ENCODE measurements at regions not wholly inside any gene's neighbourhood (a gene's known extent, or its start where the extent isn't known, plus 50 kb on each side); places are given as distances from the start of the nearest gene placed in this dataset.
"Not testable (repeated sequence)": the region's sequence is repeated elsewhere in the genome, so short reads cannot be mapped to it uniquely, and the experiment has no call there.

DNA sequence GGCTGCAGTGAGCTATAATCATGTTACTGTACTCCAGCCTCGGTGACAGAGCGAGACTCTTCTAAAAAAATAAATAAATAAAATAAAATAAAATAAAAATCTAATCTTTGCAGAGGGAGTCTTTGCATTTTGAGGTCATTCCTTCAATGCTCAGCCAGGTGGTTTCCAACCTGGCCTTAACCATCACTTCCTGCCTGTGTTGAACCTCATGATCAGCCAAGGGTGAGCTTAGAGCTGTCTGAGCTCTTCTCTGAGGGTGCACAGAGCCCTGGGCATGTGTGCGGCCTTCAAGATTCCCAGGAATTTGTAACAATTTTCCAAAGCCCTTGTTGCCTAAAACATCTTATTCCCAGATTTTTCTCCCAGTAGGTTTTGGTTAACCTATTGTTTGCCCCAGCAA is 94.3 kb downstream of the KCNJ12 start:
- H3K36me3 ChIP-seq (ENCODE audit: insufficient read depth, low read length); H3K4me3 ChIP-seq; H3K9me3 ChIP-seq (ENCODE audit: low read depth, low read length); H3K9ac ChIP-seq (ENCODE audit: insufficient read length); H3K27ac ChIP-seq; DNase-seq (ENCODE audit: low read depth, low spot score): not testable (repeated sequence)

GRCh38 chr17:21470861-21471260 is 94.7 kb downstream of the KCNJ12 start:
- no peak overlapping the region for H3K27ac ChIP-seq
- H3K36me3 ChIP-seq (ENCODE audit: insufficient read depth, low read length): no peaks in the 10 kb centered on the region
- no peaks in the 10 kb centered on the region for H3K9me3 ChIP-seq (ENCODE audit: low read depth, low read length)
- no peak for TF ChIP-seq FOXP2 (optimal IDR thresholded peaks at IDR 0.05; ENCODE audit: control extremely low read depth, extremely low read length, insufficient read depth)
- TF ChIP-seq EZH2 (IDR thresholded peaks at IDR 0.05): no peak
- TF ChIP-seq POLR2AphosphoS5 (IDR thresholded peaks at IDR 0.05; ENCODE audit: borderline replicate concordance, low read depth, low read length): no peak
- H3K9ac ChIP-seq (ENCODE audit: insufficient read length): no peak overlapping the region
- no peak overlapping the region for H3K4me3 ChIP-seq
- DNase-seq (ENCODE audit: low read depth, low spot score): no peak

DNA sequence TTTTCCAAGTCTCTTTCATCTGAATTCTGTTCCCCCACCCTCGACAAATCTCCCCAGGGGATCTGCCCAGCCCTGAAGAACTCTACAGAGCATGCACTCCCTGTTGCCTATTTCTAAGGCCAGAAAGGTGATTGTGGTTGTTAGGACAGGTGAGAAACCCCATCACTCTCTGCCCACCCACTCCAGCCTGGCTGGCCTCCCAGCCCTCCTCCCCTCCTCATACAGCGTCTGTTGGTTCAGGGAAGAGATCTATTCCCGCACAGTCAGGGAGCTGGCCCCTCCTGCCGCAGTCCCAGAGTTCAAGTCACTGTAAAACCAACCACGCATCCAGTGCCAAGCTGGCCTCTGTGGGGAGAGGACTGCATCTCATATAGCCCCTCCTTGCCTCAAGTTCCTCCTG is 98.7 kb downstream of the KCNJ12 start:
- TF ChIP-seq FOXP2 (optimal IDR thresholded peaks at IDR 0.05; ENCODE audit: control extremely low read depth, extremely low read length, insufficient read depth) (no peak), EZH2 (IDR thresholded peaks at IDR 0.05) (no peak), POLR2AphosphoS5 (IDR thresholded peaks at IDR 0.05; ENCODE audit: borderline replicate concordance, low read depth, low read length) (no peak)
- H3K36me3 ChIP-seq (ENCODE audit: insufficient read depth, low read length): no peaks in the 10 kb centered on the region
- no peak overlapping the region for H3K4me3 ChIP-seq
- H3K9ac ChIP-seq (ENCODE audit: insufficient read length): no peak overlapping the region
- no peak overlapping the region for H3K27ac ChIP-seq
- DNase-seq (ENCODE audit: low read depth, low spot score): no peak
- H3K9me3 ChIP-seq (ENCODE audit: low read depth, low read length): no peaks in the 10 kb centered on the region

- TF ChIP-seq POLR2AphosphoS5 (IDR thresholded peaks at IDR 0.05; ENCODE audit: borderline replicate concordance, low read depth, low read length): no peak
- no peaks in the 10 kb centered on the region for H3K36me3 ChIP-seq (ENCODE audit: insufficient read depth, low read length)
Observed at GRCh38 chr17:21475571-21475970, 99.4 kb downstream of the KCNJ12 start.

DNA sequence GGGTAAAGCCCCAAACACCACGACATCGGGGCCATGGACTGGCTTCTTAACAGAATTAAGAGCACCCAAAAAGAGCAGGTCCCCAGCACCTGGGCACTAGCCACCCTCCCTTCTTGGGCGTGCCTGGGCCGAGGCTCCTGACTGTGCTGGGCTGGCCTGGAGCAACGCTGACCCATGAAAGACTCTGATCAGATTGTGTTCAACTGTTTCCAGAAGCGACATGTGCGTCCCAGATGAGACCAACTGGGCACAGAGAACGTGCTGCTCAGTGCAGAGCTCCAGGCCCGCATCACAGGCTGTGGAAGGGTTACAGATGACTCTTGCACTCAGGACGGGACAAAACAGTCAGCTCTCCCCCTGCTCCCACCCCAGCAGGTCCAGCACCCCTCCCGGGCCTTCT is 100.7 kb downstream of the KCNJ12 start:
- TF ChIP-seq EZH2 (IDR thresholded peaks at IDR 0.05) (no peak), FOXP2 (optimal IDR thresholded peaks at IDR 0.05; ENCODE audit: control extremely low read depth, extremely low read length, insufficient read depth) (no peak), POLR2AphosphoS5 (IDR thresholded peaks at IDR 0.05; ENCODE audit: borderline replicate concordance, low read depth, low read length) (no peak)
- H3K9ac ChIP-seq (ENCODE audit: insufficient read length): no peak overlapping the region
- H3K9me3 ChIP-seq (ENCODE audit: low read depth, low read length): no peaks in the 10 kb centered on the region
- H3K36me3 ChIP-seq (ENCODE audit: insufficient read depth, low read length): no peaks in the 10 kb centered on the region
- DNase-seq (ENCODE audit: low read depth, low spot score): no peak
- no peak overlapping the region for H3K27ac ChIP-seq
- no peak overlapping the region for H3K4me3 ChIP-seq

More at GRCh38 chr17:21475571-21475970, 99.4 kb downstream of the KCNJ12 start:
- Histone ChIP-seq H3K4me3 (no peak overlapping the region), H3K27ac (no peak overlapping the region), H3K9ac (ENCODE audit: insufficient read length) (no peak overlapping the region), H3K9me3 (ENCODE audit: low read depth, low read length) (no peaks in the 10 kb centered on the region)
- no peak for DNase-seq (ENCODE audit: low read depth, low spot score)

- Histone ChIP-seq H3K4me3 (no peak overlapping the region), H3K9me3 (ENCODE audit: low read depth, low read length) (no peaks in the 10 kb centered on the region), H3K27ac (no peak overlapping the region), H3K36me3 (ENCODE audit: insufficient read depth, low read length) (no peaks in the 10 kb centered on the region), H3K9ac (ENCODE audit: insufficient read length) (no peak overlapping the region)
- no peak for TF ChIP-seq FOXP2 (optimal IDR thresholded peaks at IDR 0.05; ENCODE audit: control extremely low read depth, extremely low read length, insufficient read depth)
- TF ChIP-seq POLR2AphosphoS5 (IDR thresholded peaks at IDR 0.05; ENCODE audit: borderline replicate concordance, low read depth, low read length): no peak
- no peak for TF ChIP-seq EZH2 (IDR thresholded peaks at IDR 0.05)
- DNase-seq (ENCODE audit: low read depth, low spot score): no peak
Observed at GRCh38 chr17:21482189-21482865, 106.2 kb downstream of the KCNJ12 start.

- not testable (repeated sequence) for H3K36me3 ChIP-seq (ENCODE audit: insufficient read depth, low read length); H3K27ac ChIP-seq; H3K9ac ChIP-seq (ENCODE audit: insufficient read length); H3K4me3 ChIP-seq; H3K9me3 ChIP-seq (ENCODE audit: low read depth, low read length); DNase-seq (ENCODE audit: low read depth, low spot score)
Observed at GRCh38 chr17:21488043-21488442, 111.9 kb downstream of the KCNJ12 start.

DNA sequence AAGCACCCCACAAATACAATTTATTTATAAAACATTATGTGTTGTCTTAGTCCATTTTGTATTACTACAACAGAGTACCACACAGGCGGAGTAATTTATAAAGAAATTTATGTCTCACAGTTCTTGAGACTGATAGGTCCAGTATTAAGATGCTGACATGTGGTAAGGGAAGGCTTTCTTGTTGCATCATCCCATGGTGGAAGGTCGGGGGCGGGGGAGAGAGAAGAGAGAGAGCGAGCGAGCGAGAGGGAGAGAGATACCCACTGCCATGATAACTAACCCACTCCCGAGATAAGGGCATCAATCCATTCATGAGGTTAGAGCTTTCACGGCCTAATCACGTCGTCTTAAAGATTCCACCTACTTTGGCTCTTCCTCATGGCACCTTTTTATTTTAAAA is 117.8 kb downstream of the KCNJ12 start:
- Histone ChIP-seq H3K9me3 (ENCODE audit: low read depth, low read length) (no peaks in the 10 kb centered on the region), H3K36me3 (ENCODE audit: insufficient read depth, low read length) (no peaks in the 10 kb centered on the region), H3K4me3 (no peak overlapping the region), H3K9ac (ENCODE audit: insufficient read length) (no peak overlapping the region), H3K27ac (no peak overlapping the region)
- DNase-seq (ENCODE audit: low read depth, low spot score): no peak
- TF ChIP-seq FOXP2 (optimal IDR thresholded peaks at IDR 0.05; ENCODE audit: control extremely low read depth, extremely low read length, insufficient read depth): no peak
- no peak for TF ChIP-seq POLR2AphosphoS5 (IDR thresholded peaks at IDR 0.05; ENCODE audit: borderline replicate concordance, low read depth, low read length)
- TF ChIP-seq EZH2 (IDR thresholded peaks at IDR 0.05): no peak

DNA sequence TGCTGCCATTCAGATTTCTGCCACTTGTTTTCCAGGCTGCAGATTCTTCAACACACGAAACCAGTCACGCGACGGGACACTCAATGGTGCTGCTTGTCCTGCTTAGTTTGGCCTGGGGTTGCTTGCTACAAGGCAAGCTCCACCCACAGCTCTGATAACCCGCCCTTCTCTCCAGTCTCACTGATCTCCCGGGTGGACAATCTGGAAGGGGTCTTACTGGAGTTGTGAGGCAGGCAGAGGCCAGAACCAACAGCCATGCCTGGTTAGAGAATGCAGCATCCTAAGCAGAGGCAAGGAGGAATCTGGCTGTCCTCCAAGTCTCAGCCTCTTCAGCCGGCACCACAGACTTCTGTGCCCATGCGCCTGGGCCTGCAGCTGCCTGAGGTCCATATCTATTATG is 119.1 kb downstream of the KCNJ12 start:
- H3K9ac ChIP-seq (ENCODE audit: insufficient read length): no peak overlapping the region
- H3K36me3 ChIP-seq (ENCODE audit: insufficient read depth, low read length): no peaks in the 10 kb centered on the region
- H3K27ac ChIP-seq: no peak overlapping the region
- no peak overlapping the region for H3K4me3 ChIP-seq
- H3K9me3 ChIP-seq (ENCODE audit: low read depth, low read length): no peaks in the 10 kb centered on the region
- no peak for TF ChIP-seq POLR2AphosphoS5 (IDR thresholded peaks at IDR 0.05; ENCODE audit: borderline replicate concordance, low read depth, low read length)
- TF ChIP-seq EZH2 (IDR thresholded peaks at IDR 0.05): no peak
- TF ChIP-seq FOXP2 (optimal IDR thresholded peaks at IDR 0.05; ENCODE audit: control extremely low read depth, extremely low read length, insufficient read depth): no peak
- DNase-seq (ENCODE audit: low read depth, low spot score): no peak
